ENCODE measurements at regions not wholly inside any gene's neighbourhood (a gene's known extent, or its start where the extent isn't known, plus 50 kb on each side); places are given as distances from the start of the nearest gene placed in this dataset.

DNA sequence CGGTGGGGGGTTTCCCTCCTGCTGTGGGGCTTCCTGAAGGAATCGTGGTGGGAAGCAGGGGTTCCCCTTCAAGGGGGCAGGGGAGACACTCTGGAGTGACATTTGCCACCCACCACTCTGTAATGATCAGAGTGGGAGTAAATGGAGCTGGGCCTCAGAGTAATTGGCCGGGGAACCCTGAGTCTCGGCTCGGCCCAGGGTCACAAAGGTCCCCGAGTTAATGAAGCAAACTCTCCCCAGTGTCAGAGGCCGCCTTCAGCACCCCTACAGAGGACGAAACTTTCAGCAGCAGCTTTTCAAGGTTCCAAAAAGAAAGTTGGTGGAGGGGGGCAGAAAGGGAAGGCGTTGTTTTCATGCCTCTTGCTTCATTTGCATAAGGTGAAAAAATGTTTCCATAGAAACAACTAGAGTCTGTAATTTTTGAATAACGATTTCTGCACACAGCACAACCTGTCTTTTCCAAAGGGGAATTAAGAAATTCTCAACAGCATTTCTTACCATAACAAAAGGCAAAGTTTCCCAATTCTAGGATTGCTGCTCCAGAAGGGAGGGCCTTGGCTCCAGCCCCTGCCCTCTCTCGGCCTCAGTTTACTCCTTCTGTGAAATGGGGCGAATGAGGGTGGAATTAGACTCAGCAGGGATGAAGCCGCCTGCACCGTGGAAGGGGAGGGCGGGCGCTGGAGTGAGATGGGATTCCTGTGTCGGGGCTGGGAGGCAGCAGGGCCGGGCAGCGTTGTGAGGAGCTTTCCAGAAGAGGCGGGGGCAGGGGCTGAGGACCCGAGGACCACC is 67.0 kb upstream of the BEGAIN start:
- Histone ChIP-seq H3K36me3 (ENCODE audit: insufficient read depth, insufficient read length, low read length) (no peaks in the 10 kb centered on the region), H3K9ac (ENCODE audit: insufficient read length, low read depth) (peak overlapping the region; percentile 44), H3K9me3 (ENCODE audit: insufficient read depth, low read length) (no peaks in the 10 kb centered on the region), H3K27me3 (ENCODE audit: insufficient read depth, insufficient read length) (no peaks in the 10 kb centered on the region), H3K4me3 (ENCODE audit: insufficient read length, low read depth) (no peak overlapping the region), H3K4me1 (ENCODE audit: insufficient read depth, insufficient read length) (peaks cover 6% of the 10 kb centered on the region)
- TF ChIP-seq YY1 (IDR thresholded peaks at IDR 0.05; ENCODE audit: insufficient read depth, insufficient read length) (no peak), ZNF274 (IDR thresholded peaks at IDR 0.05; ENCODE audit: low read depth, low read length) (no peak), SUZ12 (IDR thresholded peaks at IDR 0.05; ENCODE audit: extremely low read depth, insufficient read depth, insufficient read length) (no peak)
- DNase-seq (ENCODE audit: low read depth, low spot score) = no peak

DNA sequence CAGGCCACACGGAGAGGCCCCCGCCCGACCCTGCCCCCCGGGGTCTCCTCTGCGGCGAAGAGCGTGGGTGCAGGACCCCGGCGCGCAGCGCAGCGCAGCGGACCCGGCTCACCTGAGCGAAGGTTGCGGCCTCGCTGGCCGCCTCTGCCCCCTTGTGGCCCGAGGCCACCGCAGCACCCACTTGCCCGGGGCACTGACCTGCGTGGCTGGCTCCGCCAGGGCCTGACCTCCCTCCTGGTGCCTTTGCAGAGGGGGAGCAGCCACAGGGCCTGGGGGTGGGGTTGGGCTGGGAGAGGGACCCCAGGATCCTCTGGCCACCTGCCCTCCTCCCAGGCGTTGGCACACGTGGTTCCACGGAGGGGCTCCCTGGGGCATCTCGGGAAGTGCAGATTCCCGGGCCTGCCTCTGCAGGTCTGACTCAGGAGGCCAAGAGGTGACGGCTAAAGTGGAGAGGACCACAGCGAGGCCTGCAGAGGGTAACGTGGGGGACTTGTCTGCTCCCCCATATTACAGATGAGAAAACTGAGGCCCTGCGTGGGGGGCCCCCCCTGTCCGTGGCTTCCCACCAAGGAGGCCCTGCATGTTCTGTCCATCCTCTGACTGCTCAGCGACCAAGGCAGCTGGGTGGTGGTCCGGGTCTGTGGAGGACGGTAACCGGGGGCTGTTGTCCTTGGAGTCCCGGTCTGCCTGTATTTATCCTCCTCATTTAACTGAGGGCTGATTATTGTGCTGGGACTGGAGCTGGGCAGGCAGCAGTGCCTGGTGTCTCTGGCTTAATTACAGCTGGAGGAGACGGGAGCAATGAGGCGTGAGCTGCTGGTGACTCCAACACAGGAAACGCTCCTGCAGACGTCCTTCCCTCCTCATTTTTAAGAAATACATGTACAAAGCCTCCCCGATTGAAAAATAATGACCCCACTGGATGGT is 67.9 kb upstream of the BEGAIN start:
- no peaks in the 10 kb centered on the region for H3K36me3 ChIP-seq (ENCODE audit: insufficient read depth, insufficient read length, low read length)
- no peaks in the 10 kb centered on the region for H3K27me3 ChIP-seq (ENCODE audit: insufficient read depth, insufficient read length)
- H3K9me3 ChIP-seq (ENCODE audit: insufficient read depth, low read length) = no peaks in the 10 kb centered on the region
- H3K4me1 ChIP-seq (ENCODE audit: insufficient read depth, insufficient read length) = peaks cover 6% of the 10 kb centered on the region
- TF ChIP-seq YY1 (IDR thresholded peaks at IDR 0.05; ENCODE audit: insufficient read depth, insufficient read length) = no peak
- no peak for TF ChIP-seq ZNF274 (IDR thresholded peaks at IDR 0.05; ENCODE audit: low read depth, low read length)
- no peak for TF ChIP-seq SUZ12 (IDR thresholded peaks at IDR 0.05; ENCODE audit: extremely low read depth, insufficient read depth, insufficient read length)
- H3K9ac ChIP-seq (ENCODE audit: insufficient read length, low read depth) = peak overlapping the region; percentile 44
- DNase-seq (ENCODE audit: low read depth, low spot score) = no peak
- no peak overlapping the region for H3K4me3 ChIP-seq (ENCODE audit: insufficient read length, low read depth)

- no peak for DNase-seq (ENCODE audit: low read depth, low spot score)
- TF ChIP-seq ZNF274 (IDR thresholded peaks at IDR 0.05; ENCODE audit: low read depth, low read length) (no peak), SUZ12 (IDR thresholded peaks at IDR 0.05; ENCODE audit: extremely low read depth, insufficient read depth, insufficient read length) (no peak), YY1 (IDR thresholded peaks at IDR 0.05; ENCODE audit: insufficient read depth, insufficient read length) (no peak)
- Histone ChIP-seq H3K4me3 (ENCODE audit: insufficient read length, low read depth) (no peak overlapping the region), H3K27me3 (ENCODE audit: insufficient read depth, insufficient read length) (no peaks in the 10 kb centered on the region), H3K36me3 (ENCODE audit: insufficient read depth, insufficient read length, low read length) (no peaks in the 10 kb centered on the region), H3K4me1 (ENCODE audit: insufficient read depth, insufficient read length) (peaks cover 6% of the 10 kb centered on the region), H3K9ac (ENCODE audit: insufficient read length, low read depth) (no peak overlapping the region), H3K9me3 (ENCODE audit: insufficient read depth, low read length) (no peaks in the 10 kb centered on the region)
Measured at GRCh38 chr14:100655741-100656085, 68.5 kb upstream of the BEGAIN start.

DNA sequence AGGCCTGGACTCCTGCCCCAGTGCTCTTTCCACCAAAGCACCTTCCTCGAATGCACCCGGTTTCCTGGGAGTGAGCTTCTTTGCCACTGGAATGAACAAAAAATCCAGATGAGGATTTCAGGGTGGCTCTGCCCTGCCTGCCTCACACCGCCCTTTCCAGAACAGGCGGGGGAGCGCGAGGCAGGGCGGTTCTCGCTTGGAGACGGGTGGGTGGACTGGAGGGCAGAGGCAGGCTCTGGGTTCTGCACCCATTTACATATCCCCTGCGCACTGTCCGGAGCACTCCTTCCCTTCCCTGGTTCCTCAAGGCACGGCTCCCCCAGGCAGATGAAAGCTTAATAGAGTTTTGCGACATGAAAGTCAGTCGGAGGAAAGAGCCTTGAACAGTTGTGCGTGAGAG is 69.7 kb upstream of the DLK1 start:
- DNase-seq (ENCODE audit: low read depth, low spot score) = no peak
- Histone ChIP-seq H3K36me3 (ENCODE audit: insufficient read depth, insufficient read length, low read length) (no peaks in the 10 kb centered on the region), H3K4me3 (ENCODE audit: insufficient read length, low read depth) (no peak overlapping the region), H3K9ac (ENCODE audit: insufficient read length, low read depth) (no peak overlapping the region), H3K9me3 (ENCODE audit: insufficient read depth, low read length) (no peaks in the 10 kb centered on the region), H3K4me1 (ENCODE audit: insufficient read depth, insufficient read length) (peaks cover 6% of the 10 kb centered on the region), H3K27me3 (ENCODE audit: insufficient read depth, insufficient read length) (no peaks in the 10 kb centered on the region)
- no peak for TF ChIP-seq SUZ12 (IDR thresholded peaks at IDR 0.05; ENCODE audit: extremely low read depth, insufficient read depth, insufficient read length)
- no peak for TF ChIP-seq YY1 (IDR thresholded peaks at IDR 0.05; ENCODE audit: insufficient read depth, insufficient read length)
- TF ChIP-seq ZNF274 (IDR thresholded peaks at IDR 0.05; ENCODE audit: low read depth, low read length) = no peak

GRCh38 chr14:100657780-100658179 is 68.9 kb upstream of the DLK1 start:
- no peaks in the 10 kb centered on the region for H3K27me3 ChIP-seq (ENCODE audit: insufficient read depth, insufficient read length)
- TF ChIP-seq SUZ12 (IDR thresholded peaks at IDR 0.05; ENCODE audit: extremely low read depth, insufficient read depth, insufficient read length) = no peak
- TF ChIP-seq ZNF274 (IDR thresholded peaks at IDR 0.05; ENCODE audit: low read depth, low read length) = no peak
- no peak for TF ChIP-seq YY1 (IDR thresholded peaks at IDR 0.05; ENCODE audit: insufficient read depth, insufficient read length)
- no peak overlapping the region for H3K4me3 ChIP-seq (ENCODE audit: insufficient read length, low read depth)
- H3K9me3 ChIP-seq (ENCODE audit: insufficient read depth, low read length) = no peaks in the 10 kb centered on the region
- H3K4me1 ChIP-seq (ENCODE audit: insufficient read depth, insufficient read length) = peaks cover 6% of the 10 kb centered on the region
- no peak for DNase-seq (ENCODE audit: low read depth, low spot score)
- no peak overlapping the region for H3K9ac ChIP-seq (ENCODE audit: insufficient read length, low read depth)
- H3K36me3 ChIP-seq (ENCODE audit: insufficient read depth, insufficient read length, low read length) = no peaks in the 10 kb centered on the region

DNA sequence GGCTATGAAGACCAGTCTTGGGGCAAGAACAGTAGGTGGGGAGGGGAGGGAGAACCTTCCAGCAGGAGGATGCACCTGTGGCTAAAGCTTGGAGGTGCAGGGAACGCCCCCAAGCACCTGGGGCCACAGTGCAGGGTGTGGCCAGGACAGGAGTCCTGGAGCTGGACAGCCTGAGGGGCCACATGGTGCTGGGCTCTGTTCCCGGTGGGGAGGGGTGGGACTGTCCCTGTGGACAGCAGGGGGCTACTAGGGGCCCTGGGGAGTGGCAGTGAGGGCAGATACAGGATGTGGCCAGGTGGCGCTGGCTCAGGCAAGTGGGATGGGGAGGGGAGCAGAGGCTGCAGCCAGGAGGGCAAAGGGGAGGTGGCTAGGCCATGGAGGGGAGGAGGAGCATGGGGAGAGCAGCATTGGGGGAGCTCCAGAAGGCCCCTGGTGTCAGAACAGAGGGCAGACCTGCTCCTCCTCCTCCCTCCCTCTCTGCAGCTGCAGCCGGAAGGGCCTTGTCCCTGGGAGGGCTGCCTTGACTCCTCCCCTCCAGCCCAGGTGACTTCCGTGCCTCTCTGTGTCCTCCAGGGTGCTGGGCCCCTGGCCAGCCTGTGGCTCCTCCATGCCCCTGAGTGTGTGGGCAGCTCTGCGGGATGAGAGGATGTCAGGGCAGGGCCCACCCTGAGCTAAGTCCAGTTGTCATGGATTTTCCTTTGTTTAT is 68.4 kb upstream of the DLK1 start:
- DNase-seq (ENCODE audit: low read depth, low spot score) = no peak

More for the DNA sequence above, 68.4 kb upstream of the DLK1 start:
- H3K9me3 ChIP-seq (ENCODE audit: insufficient read depth, low read length) = no peaks in the 10 kb centered on the region
- H3K36me3 ChIP-seq (ENCODE audit: insufficient read depth, insufficient read length, low read length) = no peaks in the 10 kb centered on the region
- H3K4me1 ChIP-seq (ENCODE audit: insufficient read depth, insufficient read length) = peaks cover 6% of the 10 kb centered on the region
- H3K27me3 ChIP-seq (ENCODE audit: insufficient read depth, insufficient read length) = no peaks in the 10 kb centered on the region
- TF ChIP-seq SUZ12 (IDR thresholded peaks at IDR 0.05; ENCODE audit: extremely low read depth, insufficient read depth, insufficient read length) = no peak
- TF ChIP-seq YY1 (IDR thresholded peaks at IDR 0.05; ENCODE audit: insufficient read depth, insufficient read length) = no peak
- no peak for TF ChIP-seq ZNF274 (IDR thresholded peaks at IDR 0.05; ENCODE audit: low read depth, low read length)
- H3K4me3 ChIP-seq (ENCODE audit: insufficient read length, low read depth) = no peak overlapping the region
- H3K9ac ChIP-seq (ENCODE audit: insufficient read length, low read depth) = no peak overlapping the region
